Coronary artery (tissue), 2 donors: ENCODE measurements at regions not wholly inside any gene's neighbourhood (a gene's known extent, or its start where the extent isn't known, plus 50 kb on each side); places are given as distances from the start of the nearest gene placed in this dataset.

Experiments
- DNase-seq: peaks from one replicate; pipeline ENCODE4 v3.0.0-alpha.2; 2017; ENCODE audit warnings: low spot score
- H3K27ac ChIP-seq, 2 donors: fragments of 200-600 bp; sonication (generic); one replicate each; pipeline ENCODE4 v1.5.1; 2016 to 2019
- H3K4me3 ChIP-seq: fragments of 200-600 bp; sonication (generic); 2 replicates; pipeline ENCODE4 v1.5.1; 2016; ENCODE audit warnings: mild to moderate bottlenecking, moderate library complexity
- CTCF ChIP-seq: fragments of 200-600 bp; sonication (generic); IDR thresholded peaks from one replicate; pipeline ENCODE4 v1.5.1; 2019; ENCODE audit warnings: antibody characterized with exemption

GRCh38 chrX:25805744-25806143 lies 332.4 kb upstream of the MAGEB18 start:
- DNase-seq, result no peak
- Histone ChIP-seq H3K27ac (no peak overlapping the region), H3K4me3 (no peak overlapping the region)
- TF ChIP-seq CTCF, result no peak

GRCh38 chrX:25807022-25807421 lies 331.1 kb upstream of the MAGEB18 start:
- H3K4me3 ChIP-seq, result no peak overlapping the region
- DNase-seq, result no peak
- H3K27ac ChIP-seq, result no peak overlapping the region
- TF ChIP-seq CTCF, result no peak

- DNase-seq, result no peak
- TF ChIP-seq CTCF, result no peak
- no peak overlapping the region for H3K27ac ChIP-seq
- H3K4me3 ChIP-seq, result no peak overlapping the region
These were observed 327.9 kb upstream of the MAGEB18 start for GRCh38 chrX:25810202-25810601.

GRCh38 chrX:25819879-25820278 lies 318.3 kb upstream of the MAGEB18 start:
- TF ChIP-seq CTCF, result no peak
- no peak overlapping the region for H3K27ac ChIP-seq

GRCh38 chrX:25851141-25851540 lies 287.0 kb upstream of the MAGEB18 start:
- Histone ChIP-seq H3K4me3 (no peak overlapping the region), H3K27ac (no peak overlapping the region)
- TF ChIP-seq CTCF, result no peak
- DNase-seq, result no peak

More at GRCh38 chrX:25819879-25820278, 318.3 kb upstream of the MAGEB18 start:
- no peak for DNase-seq
- H3K4me3 ChIP-seq, result no peak overlapping the region

- Histone ChIP-seq H3K4me3 (no peak overlapping the region), H3K27ac (no peak overlapping the region)
- TF ChIP-seq CTCF, result no peak
- DNase-seq, result no peak
These were observed 285.1 kb upstream of the MAGEB18 start for GRCh38 chrX:25853002-25853479.

GRCh38 chrX:25858273-25858880 lies 279.8 kb upstream of the MAGEB18 start:
- no peak for DNase-seq
- no peak overlapping the region for H3K27ac ChIP-seq
- H3K4me3 ChIP-seq, result no peak overlapping the region
- no peak for TF ChIP-seq CTCF
